GM21737 (cell line): ENCODE measurements at regions not wholly inside any gene's neighbourhood (a gene's known extent, or its start where the extent isn't known, plus 50 kb on each side); places are given as distances from the start of the nearest gene placed in this dataset.

Experiments
- ATAC-seq: cut with Tn5 transposase; IDR thresholded peaks from one replicate; pipeline ENCODE4 v1.9.1; 2021; ENCODE audit warnings: mild to moderate bottlenecking, moderate library complexity; ENCODE audit not compliant: unreplicated experiment

DNA sequence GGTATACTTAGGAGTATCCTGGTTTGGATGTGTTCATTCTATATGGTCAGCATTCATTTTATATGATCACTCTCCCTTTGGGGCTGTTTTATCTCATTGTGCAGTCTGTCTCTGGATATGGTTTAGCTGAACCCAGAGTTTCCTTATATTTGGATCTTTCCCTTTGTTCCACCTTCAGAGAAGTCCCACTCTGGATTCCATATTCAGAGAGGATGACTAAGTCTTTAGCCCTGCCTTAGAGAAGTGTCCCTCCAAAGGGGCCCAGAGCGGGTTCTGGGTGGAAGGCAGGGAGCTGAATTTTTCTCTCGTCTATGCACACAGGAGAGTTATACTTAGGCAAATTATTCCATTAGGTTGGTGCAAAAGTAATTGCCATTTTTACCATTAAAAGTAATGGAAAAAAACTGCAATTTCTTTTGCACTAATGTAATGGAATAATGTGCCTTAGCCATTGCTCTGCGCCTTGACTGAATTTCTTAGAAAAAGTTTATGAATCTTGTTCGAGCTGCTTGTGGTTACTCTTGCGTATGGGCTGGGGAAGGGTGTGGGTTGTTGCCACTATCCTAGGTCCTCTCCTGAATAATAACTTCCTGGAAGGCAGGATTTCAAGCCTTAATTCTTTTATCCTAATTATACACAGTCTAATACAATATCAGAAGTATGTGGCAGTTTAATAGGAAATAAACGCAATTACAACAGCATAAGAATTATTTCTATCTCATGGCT is 74.2 kb upstream of the MTPN start:
- no peak for ATAC-seq

DNA sequence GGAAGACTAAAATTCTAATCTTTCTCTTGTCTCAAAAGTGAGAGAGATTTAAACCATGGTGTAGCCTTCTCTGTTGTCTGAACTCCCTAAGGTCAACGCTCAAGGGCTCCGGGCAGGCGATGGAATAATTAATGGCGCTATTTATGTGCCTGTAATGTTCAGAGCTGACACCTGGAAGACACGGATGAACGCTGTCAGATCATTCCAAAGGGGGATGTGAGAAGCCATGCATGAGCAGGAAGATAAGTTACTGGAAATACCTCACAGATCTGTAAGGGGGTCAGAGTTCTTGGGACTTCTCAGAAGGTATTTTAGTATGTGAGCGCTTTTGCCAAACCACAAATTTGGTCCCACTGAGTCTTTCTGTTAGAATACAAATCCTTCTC is 73.3 kb upstream of the MTPN start:
- no peak for ATAC-seq

DNA sequence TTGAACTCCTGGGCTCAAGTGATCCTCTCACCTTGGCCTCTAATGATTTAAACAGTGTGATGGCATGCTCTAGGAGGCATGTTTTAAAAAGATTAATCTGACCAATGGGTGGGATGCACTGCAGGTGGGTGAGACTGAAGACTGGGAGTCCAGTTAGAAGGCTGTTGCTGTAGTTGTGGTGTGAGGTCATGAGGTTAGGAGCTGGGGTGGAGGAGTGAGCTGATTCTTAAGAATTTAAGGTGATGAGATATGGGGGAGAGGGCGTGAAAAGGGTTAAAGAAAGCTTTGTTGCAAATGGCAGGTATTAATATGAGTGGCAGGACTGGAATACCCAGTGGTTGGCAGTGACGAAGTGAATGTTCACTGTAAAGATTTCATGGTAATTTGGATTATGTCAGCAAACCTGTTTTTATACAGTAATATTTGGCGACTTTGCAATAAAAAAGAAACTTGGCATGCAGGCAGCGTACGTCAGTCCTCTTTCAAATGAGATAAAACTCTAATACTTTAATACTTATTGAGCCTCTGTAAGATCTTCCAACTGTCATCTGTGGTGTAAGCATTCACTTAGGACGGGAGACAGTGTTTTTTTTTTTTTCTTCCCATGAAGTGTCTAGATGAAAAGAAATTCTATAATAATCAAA is 72.8 kb upstream of the MTPN start:
- ATAC-seq: no peak

DNA sequence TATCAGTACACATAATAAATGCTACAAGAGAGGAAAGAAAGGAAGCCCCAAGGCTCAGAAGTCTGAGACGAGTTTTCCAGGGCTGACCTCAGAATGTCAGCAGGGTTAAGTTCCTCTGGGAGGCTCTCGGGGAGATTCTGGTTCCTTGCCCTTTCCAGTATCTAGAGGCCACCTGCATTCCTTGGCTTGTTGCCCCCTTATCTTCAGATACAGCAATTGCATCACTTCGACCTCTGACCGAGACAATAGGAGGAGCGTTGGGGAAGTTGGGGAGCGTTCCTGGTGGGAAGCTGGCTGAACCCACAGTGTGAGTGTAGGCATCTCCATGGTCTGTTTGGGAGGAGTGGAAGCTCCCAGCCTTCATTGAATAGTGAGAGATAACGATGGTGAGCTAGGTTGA is 72.0 kb upstream of the MTPN start:
- ATAC-seq: no peak

DNA sequence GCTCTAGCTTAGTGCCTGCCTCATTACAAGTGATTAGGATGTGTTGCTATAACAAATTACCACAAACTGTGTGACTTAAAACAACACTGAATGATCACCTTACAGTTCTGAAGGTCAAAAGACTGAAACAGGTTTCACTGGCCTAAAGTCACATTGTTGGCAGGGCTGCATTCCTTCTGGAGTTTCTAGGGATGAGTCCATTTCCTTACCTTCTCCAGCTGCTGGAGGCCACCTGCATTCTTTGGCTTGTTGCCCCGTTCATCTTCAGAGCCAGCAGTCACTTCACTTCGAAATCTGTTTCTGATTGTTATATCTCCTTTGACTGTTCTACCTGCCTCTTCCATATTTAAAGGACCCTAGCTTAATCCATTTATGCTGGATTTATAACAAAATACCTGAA is 69.4 kb upstream of the MTPN start:
- no peak for ATAC-seq

DNA sequence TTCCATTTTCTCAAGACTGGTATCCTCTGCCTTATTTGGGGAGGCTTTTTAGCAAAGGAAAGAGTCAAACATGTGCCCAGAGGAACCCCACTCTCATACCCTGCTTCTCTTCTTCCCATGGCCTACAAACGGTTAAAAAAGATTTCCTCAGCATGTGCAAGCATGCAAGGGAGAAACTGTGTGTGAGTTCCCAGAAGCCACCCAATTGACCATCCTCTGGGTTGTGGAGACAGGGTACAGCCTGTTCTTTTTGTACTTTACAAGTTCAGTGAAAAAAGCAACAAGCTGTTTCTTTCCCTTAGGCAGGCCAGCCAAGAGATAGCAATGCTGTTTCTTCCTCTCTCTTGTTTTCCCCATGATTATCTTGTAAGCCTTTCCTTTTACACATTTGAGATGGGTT is 68.8 kb upstream of the MTPN start:
- no peak for ATAC-seq

DNA sequence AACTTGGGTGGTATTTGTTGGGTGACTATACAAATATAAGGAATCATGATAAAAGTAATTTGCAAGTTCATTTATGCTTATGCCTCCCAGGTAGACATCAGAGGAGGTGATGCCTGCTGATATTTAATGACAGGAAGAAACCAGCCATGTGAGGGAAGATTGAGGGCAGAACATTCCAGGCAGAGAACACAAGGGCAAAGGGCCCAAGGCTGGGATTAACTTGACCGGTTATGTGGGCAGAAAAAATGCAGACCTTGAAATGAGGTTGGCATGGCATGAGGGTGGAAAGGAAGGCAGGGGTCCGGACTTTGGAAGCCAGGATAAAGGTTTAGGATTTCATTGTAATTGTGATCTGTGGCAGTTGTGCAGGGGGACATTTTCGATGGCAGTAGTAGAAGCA is 68.0 kb upstream of the MTPN start:
- no peak for ATAC-seq

DNA sequence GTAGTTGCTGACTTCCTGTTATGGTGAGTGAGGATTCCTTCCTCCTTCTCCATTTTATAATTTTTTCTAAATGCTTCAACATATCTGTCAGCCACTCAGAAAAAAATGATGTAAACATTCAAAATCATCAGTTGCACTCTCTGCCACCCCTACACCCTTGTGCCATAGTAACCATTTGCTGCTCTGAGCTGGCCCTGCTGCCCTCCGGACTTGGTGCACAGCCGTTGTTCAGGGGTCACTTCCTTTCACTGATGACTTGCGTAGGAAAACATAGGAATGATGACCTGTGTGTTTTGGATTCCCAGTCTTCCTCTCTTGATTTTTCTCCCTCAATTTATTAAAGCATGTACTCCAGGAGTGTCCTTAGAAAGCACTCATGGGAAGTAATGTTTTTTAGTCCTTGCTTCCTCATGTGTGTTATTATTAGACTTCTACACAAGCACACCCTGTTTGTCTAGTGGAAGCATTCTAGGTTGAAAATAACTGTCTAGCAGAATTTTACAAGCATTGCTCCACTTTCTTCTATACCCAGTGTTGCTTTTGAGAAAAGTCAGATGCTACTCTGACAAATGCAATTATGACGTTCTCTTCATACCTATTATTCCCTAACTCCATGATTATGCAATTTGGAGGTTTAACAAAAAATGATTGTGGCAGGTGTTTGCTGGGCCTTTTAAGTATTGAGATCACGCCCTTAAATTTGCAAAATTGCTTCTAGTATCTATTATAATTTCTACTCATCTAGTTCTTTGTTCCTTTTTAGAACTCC is 62.6 kb upstream of the MTPN start:
- no peak for ATAC-seq

DNA sequence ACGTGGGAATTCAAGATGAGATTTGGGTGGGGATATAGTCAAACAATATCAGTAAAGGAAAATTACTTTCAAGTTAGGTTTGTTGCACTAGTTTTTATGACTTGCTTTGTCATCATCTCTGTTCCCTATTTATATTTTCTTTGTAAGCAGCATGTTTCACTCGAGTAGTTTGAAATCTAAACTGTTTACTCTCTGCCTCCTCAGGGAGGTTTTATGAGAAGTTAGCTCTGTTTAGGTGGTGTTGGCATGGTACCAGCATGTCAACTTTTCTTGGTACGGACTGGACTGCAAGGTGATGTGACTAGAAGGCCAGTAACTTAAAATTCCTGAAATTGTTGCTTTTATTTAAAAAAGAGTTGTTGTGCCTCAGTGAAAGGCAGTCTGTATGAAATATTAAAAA is 59.2 kb upstream of the MTPN start:
- ATAC-seq: no peak

DNA sequence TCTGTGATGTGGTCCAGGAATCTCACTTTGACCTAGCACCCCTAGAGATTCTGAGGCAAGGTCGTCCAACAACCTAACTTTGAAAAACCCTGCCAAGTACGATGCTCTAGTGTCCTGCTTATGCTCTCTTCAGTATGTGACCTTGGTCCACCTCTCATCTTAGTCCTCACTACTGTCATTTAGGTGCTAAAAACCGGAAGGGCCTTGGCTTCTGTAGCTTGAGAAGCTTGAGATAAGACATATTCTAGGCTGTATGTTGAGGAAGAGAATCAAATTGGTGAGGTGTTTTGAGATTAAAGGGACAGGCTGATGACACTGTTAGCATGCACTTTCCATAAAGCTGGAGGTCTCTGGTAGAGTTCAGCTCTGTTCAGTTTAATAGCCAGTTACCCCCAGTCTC is 57.0 kb upstream of the MTPN start:
- ATAC-seq: no peak

DNA sequence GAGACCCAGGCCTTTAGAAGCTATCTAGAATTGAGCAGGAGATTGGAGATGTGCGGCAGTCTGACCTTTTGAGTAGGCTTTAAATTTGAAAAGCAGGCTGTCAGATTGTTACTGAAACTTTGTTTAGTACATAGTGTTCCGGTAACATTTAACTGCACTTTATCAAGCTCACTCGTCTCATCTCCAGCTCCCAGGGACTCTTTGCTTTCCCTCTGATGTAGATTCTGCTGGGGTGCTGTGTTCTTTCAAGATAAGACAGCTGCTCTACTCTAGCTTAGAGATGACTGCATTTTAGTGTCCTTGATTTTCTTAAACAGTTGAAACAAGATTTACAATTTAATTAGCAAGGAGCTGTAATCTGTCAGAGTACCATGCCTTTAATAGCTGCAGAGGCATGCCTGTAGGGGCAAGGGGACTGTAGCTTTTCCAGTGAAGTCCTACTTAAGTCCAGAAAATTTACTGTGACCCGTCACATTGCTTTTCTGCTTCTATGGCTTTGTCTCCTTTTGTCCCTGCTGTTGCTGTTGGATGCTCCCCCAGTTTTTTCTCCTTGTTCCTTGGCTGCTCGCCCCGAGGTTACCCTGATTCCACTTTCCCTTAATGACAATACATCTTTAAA is 56.4 kb upstream of the MTPN start:
- no peak for ATAC-seq

DNA sequence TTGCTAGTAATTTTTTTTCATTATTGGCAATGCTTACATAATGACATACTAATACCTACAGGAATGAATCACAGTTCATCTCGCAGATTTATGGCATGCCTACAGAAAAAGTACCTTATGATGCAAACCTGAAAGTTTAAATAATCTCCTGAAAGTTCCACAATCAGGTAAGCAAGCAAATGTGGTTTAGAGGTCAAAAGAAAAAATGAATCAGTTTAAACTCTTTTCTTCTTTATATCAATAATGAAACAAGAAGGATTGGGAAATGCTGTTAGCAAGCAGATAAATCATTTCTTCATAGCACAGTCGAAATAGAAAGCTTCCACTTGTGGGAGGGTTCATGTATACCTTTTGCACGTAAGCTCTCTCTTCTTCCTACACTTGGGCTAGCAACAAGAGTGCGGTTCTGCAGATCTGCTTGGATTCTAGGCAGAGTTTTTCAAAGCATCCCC is 53.7 kb upstream of the MTPN start:
- ATAC-seq: peak; percentile 82

DNA sequence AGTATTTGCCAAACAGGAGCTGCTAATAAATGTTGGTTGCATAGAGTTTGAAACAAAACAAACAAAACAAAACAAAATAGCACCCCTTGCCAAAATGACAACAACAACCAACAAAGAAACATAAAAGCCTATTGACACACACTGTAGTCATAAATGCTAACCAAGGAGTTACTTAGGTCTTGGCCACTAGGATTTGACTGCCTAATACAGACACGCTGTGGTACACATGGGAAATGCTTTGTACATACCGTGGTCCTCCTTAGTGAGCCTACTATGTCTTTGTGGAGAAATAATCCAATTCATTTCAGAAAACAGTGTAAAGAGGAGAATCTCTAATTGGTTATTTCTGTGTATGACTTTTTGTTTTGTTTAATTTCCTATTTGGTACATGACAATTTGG is 53.2 kb upstream of the MTPN start:
- no peak for ATAC-seq

DNA sequence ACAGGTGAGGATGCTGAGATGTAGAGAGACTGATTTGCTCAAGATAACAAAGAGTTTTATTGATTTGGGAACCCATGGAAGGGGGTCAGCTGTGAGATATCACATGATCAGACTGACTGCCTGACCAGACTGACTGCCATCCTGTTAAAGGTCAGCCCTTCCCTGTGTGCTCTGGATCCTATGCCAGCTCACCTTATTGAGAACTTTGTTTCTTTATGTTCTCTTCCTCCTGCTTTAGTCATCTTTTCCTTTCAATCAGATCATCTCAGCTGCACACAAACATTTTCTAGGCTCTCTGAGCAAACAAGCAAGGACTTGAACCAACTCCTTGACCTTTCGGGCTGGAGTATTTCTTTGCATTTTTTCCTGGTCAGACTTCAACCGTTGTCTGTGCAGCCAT is 50.0 kb upstream of the MTPN start:
- no peak for ATAC-seq
